Epithelial cell of esophagus (primary cell): ENCODE measurements at regions not wholly inside any gene's neighbourhood (a gene's known extent, or its start where the extent isn't known, plus 50 kb on each side); places are given as distances from the start of the nearest gene placed in this dataset.

ENCODE experiments used
- DNase-seq: peaks from one replicate; pipeline ENCODE4 v3.0.0; 2010; ENCODE audit warnings: low read depth
- H3K4me3 ChIP-seq: 2 replicates; pipeline ENCODE4 v1.5.1; 2011; ENCODE audit warnings: mild to moderate bottlenecking, low read length, control low read depth
- TF ChIP-seq, protein P1 (sequence below): IDR thresholded peaks from 2 replicates; pipeline ENCODE4 v1.5.1; 2011; ENCODE audit warnings: low read depth, mild to moderate bottlenecking, low read length, control low read depth, inconsistent platforms; ENCODE audit not compliant: insufficient read depth; ENCODE audit errors: missing control alignments

DNA sequence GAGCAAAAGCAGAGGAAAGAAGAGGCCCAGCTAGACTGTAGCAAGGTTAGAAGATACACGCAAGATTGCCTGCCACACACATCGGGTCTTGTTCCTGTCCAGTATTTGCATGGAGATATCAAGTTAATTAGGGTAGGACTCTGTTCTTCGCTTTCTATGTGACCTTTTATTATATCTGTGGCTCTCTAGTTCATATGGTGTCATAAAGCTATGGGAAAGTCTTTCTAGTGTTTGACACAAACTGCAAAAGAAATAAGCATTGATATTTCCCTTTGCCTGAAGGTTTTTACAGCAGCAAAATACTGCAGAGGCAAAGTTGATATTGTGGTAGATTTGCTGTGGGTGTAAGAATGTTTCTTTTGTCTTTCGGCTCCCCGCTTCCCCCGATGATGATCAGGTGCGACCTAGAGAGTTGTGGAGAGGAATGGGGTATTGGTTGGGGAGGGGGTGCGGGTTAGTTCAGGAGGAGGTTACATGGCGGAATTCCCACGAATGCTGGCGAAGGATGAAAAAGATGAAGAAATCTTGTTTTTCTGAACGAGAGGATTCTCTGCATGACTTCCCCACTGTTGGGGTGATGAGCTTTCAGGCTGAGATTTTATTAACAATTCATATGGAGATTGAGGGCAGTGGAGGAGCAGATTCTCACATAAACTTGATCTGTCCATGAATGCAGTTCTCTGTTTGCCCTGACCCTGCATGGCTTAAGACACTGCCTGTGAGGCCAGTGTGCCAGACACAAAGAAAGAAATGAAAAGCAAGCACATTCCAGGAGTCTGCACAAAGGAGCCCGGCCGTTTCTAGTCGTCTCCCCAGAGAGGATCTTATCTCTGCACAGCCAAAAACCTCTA, 550.2 kb downstream of the USP25 start:
- no peak overlapping the region for H3K4me3 ChIP-seq
- TF ChIP-seq, protein P1, sequence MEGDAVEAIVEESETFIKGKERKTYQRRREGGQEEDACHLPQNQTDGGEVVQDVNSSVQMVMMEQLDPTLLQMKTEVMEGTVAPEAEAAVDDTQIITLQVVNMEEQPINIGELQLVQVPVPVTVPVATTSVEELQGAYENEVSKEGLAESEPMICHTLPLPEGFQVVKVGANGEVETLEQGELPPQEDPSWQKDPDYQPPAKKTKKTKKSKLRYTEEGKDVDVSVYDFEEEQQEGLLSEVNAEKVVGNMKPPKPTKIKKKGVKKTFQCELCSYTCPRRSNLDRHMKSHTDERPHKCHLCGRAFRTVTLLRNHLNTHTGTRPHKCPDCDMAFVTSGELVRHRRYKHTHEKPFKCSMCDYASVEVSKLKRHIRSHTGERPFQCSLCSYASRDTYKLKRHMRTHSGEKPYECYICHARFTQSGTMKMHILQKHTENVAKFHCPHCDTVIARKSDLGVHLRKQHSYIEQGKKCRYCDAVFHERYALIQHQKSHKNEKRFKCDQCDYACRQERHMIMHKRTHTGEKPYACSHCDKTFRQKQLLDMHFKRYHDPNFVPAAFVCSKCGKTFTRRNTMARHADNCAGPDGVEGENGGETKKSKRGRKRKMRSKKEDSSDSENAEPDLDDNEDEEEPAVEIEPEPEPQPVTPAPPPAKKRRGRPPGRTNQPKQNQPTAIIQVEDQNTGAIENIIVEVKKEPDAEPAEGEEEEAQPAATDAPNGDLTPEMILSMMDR = no peak
- DNase-seq = peak; percentile 10

DNA sequence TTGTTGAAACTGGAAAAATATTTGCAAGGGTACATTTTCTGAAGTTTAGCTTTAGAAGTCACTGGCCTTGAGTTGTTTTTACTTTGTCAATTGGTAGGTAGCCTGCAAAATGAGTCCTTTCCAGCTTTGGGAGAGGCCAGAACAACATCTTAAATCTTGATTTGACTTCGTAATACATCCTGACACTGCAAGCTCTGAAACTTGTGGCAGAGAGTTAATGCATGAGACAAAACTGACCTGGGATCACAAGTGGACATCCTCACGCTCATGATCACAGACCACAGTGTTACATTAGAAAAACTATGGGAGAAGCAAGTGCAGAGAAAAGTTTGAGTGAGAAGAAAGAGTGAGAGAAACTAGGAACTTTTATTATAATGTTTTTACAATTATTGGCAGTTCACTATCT, 550.9 kb downstream of the USP25 start:
- no peak overlapping the region for H3K4me3 ChIP-seq
- TF ChIP-seq, protein P1 = no peak
- no peak for DNase-seq

DNA sequence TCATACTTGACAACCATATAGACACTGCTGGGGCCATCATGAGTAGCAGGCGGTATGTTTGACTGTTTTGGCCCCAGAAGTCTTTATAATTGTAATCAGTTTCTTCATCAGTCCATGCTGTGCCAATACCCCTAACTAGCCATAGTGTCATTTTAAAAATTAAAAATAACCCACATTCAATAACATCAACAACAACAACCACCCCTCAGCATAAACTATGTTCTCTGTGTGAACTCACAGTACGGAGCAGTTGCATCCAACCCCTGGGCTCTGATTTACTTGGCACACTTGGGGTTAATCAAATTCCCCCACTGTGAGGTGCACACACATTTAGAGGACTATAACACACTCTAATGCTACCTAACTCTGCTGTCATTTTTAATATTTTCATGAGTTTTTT, 553.7 kb downstream of the USP25 start:
- no peak for DNase-seq
- TF ChIP-seq, protein P1 = no peak
- H3K4me3 ChIP-seq = no peak overlapping the region

DNA sequence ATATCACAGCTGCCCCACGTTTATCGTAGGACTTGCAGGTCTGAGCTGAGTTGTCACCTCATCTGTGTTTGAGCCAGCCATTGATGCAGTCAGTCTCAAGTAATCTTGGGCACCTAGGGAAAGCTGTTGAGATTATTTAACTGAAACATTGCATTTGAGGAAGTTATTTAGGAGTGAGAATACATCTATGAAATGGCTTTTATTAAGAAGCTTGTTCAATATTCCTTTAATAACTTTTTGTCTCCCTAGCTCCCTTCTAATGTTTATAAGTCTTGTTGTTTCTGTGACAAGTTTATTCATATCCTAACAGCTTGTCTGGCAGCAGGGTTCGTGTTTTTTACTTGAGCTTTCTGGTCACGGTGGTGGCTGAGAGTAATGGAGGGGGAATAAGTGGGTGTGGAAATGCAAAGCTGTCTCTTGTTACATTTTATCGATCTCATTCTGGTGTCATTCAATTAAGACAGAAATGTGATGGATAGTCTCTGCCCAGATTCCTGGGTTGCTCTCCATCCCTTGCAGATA, 555.9 kb downstream of the USP25 start:
- no peak for DNase-seq

DNA sequence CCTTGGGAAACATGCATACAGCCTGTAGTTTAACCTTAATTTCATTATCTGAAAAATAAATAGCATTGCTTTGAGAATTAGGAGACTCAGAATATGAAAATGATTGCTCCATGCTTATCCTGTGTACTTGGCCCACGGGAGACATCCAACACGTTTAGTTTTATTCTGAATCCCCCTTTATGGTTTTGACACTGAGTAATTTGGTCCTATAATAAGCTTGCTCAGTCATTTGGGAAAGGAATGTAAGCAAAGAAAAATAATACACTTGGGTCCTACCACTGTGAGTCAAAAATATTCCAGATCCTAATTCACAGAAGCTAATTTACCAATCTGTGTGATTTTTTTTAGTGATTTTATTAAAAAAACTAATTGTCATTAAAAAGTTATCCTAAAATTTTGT, 557.3 kb downstream of the USP25 start:
- no peak overlapping the region for H3K4me3 ChIP-seq
- no peak for DNase-seq
- TF ChIP-seq, protein P1 = no peak

More for the DNA sequence above, 555.9 kb downstream of the USP25 start:
- no peak overlapping the region for H3K4me3 ChIP-seq
- TF ChIP-seq, protein P1 = no peak

DNA sequence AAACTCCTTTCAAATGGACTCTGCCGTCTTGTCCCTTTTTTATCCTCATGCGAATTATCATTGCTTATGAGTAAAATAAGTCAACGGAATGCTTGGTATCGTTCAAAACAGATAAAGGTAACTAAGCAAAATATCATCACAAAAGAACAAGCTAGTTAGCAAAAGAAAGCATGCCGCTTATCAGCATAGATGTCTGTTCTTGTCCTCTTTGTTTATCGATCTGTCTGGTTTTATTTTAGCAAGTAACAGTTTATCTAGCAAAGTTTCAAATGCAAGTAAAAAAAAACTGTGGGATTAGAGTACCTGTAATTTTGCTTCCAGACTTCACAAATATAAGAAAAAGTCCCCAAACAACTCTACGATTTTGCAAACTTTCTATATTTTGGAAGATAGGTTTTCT, 561.5 kb downstream of the USP25 start:
- TF ChIP-seq, protein P1 = no peak
- no peak overlapping the region for H3K4me3 ChIP-seq
- no peak for DNase-seq
